ENCODE measurements at regions not wholly inside any gene's neighbourhood (a gene's known extent, or its start where the extent isn't known, plus 50 kb on each side); places are given as distances from the start of the nearest gene placed in this dataset.

DNA sequence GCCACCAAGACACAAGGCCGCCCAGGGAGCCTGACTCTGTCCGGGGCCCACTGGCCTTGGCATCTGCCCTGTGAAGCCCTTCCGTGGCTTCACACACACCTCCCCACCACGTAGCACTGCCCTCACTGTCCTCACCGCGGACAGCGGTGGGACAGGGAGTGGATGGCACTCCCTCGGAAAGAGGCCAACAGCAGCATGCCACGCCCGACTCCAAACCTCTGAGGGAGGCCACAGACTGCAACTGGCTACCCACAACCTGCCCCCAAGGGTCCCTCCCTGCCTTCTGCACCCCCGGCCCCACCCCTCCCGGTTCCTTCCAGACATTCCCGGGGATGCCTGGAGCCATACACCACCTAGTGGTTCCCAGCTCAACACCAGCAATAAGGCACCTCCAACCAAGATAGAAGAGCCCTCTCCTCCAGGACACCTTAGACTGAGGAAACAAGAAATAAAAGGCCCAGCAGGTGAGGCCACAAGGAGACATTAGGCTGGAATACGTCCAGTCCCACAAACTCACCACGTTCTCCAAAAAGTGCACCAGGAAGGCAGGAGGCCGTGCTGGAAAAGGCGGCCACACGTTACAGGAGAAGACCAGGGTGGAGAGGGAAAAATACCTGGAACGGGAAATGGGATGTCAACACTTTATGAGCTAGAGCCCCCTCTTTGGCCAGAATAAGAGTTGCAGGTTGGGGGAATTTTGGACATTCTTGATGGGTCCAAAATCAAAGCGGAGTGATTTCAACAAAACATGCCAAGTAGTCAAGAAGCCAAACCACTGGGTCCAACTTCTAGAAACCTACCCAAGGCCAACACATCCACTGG, 310.0 kb downstream of the SOX9 start:
- peak; percentile 42 for DNase-seq

DNA sequence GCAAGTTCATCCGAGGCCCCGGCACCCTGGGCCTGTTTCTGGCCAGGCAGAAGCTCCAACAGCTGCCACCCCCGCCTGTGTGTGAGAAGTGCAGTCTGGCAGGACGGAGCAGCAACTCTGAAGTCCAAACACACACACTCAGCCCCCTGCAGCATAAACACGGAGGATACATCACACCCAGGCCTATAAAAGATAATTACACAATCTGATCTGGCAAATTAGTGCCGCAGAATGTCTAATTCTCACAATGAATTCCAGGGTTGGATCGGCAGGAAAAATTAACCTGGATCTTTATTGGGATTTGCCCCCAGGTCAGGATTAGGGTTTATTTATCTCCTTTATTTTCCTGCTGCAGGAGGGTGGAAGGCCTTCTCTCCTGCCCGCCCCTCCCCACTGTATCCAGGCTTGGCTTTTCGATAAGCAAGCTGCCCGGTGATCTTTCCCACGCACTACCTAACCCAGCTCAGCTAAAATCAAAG, 311.4 kb downstream of the SOX9 start:
- no peak for DNase-seq

GRCh38 chr17:72432881-72433280, 312.1 kb downstream of the SOX9 start:
- DNase-seq = no peak

DNA sequence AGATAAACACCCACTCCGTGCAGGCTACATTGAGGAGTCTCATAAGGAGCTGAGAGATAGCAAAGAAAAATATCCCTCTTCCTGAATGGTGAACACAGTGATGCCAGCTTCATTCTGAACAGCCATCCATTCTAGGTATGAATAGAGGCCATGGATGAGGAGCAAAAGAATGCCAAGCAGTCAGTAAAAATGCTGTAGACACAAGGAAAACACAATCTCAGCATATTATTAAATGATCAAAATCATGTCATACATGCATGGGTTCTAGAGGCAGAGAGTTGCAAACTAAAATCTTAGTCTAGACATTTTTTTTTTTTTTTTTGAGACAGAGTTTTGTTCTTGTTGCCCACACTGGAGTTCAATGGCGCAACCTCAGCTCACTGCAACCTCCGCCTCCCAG, 313.0 kb downstream of the SOX9 start:
- DNase-seq = no peak

- DNase-seq = no peak
Observed at GRCh38 chr17:72434581-72434980, 313.8 kb downstream of the SOX9 start.

- DNase-seq = no peak
Observed at GRCh38 chr17:72434991-72435618, 314.3 kb downstream of the SOX9 start.

DNA sequence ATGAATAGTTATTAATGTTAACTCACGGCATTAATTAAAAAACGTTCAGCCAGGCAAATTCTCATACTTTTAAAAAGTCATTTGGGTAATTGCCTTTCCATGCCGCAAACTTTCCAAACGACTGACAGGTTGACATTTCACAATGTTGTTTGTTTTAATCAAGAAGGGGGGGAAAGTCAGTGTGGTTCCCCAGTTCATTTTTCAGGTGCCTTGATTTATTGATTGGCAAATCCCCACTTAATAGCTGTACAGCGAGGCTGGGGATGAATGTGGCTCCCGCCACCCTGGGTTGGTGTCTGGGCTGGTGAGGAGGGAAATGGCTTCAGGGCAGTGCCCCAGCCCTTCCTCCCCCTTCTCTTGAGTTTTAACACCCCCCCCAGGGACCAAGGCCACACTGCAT, 318.0 kb downstream of the SOX9 start:
- DNase-seq = no peak

DNA sequence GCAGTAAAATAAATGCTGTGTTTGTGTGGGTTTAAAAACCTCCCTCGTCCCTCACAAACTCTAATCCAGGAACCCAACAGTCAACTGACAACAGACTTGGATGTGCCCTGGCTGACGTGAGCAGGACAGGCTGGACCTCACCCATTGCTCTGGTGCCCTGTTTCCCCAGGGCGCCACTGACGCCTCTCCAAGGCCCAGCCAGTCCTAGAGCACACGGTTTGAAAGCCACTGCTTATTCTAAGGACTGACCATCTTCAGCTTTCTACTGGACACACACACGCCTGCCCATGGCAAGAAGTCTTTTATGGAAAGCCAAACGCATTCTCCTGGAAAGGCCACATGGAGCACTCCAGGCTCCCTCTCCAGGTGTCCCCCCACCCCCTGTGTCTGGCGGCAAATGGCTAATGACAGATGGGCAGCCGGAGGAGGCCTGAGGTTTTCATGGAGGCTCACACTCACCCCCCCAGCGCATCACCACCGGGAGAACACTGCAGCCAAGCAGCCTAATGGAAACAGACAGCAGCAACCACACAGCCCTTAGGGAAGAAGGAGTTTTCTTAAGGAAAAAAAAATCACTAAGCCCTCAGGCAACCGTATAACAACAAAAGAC, 319.2 kb downstream of the SOX9 start:
- no peak for DNase-seq

DNA sequence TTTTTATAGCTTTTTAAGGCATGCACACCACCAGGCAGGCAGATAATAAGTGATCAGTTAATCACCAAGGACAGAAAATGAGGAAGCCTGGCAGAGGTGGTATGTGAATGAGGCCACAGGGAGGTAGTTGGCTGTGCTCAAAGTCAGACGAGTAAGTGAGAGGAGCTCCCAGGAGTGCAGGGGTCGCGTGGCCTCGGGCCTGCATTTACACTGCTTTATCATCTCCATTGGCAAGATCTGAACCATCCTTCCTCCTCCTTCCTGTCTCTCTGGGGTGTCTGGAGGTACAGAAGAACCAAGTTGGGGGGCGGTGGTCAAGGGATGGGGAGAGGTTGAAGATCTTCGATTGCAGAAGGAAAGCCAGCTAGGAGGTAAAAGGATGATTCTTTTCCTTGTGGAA, 320.1 kb downstream of the SOX9 start:
- no peak for DNase-seq

GRCh38 chr17:72441909-72442308, 321.1 kb downstream of the SOX9 start:
- DNase-seq = no peak

GRCh38 chr17:72444517-72445054, 323.8 kb downstream of the SOX9 start:
- no peak for DNase-seq

DNA sequence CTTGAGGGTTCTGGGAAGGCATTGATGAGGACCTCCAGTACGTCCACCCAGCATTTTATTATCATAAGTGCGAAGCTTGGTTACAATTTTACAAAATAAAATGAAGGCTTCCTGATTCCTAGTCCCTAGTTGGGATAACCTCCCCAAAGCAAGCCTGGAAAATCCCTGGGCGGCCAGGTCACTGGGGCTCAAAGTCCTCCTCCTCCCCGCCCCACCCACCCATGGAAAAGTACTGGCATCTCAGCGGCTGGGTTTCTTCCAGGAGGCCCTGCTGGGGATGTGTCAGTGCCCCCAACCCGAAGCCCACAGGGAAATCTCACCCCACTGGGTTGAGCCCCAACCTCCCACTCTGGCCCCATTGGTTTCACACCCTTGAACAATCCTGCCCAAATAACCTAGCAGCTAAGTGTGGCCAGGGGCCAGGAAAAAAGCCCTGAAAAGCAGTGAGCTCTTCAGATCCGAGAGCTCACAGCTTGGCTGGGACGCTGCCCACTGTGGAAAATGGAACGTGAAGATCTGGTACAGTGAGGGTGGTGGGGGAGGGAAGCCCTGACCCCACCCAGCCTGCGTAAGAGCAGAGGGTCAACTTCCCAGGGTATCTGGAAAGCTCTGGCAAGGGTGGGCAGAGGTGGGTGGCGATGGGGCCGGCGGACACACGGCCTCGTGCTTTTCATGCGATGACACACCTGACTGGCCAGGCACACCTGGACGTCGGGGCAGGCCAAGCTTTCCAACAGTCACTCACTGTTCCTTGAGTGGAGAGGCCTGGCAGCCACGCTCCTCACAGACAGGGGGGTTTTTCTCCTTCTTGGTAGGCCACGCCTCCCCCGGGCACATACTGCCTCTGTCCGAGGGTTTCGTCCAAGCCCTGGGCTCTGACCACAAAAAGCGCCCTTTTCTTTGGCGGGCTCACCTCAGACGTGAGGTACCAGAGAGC, 324.5 kb downstream of the SOX9 start:
- no peak for DNase-seq

DNA sequence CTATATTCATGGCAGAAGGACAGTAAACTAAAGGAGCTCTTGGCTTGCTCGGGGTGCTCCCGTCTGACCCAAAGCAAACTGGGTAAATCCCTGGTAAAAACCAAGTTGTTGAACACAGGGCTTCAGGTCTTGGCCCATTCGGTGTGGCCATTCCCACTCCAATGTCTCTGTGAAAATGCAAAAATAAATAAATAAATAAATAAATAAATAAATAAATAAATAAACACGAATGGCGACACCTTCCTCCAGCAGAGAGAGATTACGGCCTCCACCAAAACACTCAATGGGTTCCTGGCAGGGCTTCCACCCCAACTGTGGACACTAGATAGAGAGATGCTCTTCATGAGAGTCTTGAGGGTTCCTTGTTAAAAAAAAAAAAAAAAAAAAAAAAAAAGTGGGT, 325.3 kb downstream of the SOX9 start:
- DNase-seq = no peak

- no peak for DNase-seq
Observed at GRCh38 chr17:72446525-72447250, 325.9 kb downstream of the SOX9 start.

GRCh38 chr17:72447251-72447640, 326.4 kb downstream of the SOX9 start:
- no peak for DNase-seq

DNA sequence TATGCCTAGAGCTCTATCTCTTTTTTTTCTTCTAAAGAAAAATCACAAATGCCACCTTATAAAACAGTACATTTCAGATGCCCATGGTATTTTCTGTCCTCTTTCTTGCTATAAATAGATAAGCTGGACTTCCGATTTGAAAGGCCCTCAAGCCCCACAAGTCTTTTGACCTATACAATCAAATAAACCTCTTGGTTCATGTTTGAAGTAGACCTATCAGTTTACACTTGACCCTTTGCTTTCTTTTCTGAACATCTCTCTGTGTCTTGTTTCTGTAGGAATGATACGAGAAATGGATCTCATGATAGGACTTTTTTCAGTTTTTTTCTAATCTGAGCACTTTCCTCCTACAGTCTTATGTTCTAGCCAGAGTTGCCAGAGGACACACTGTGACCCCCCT, 327.2 kb downstream of the SOX9 start:
- no peak for DNase-seq

- no peak for DNase-seq
Observed at GRCh38 chr17:72452286-72453173, 331.7 kb downstream of the SOX9 start.

DNA sequence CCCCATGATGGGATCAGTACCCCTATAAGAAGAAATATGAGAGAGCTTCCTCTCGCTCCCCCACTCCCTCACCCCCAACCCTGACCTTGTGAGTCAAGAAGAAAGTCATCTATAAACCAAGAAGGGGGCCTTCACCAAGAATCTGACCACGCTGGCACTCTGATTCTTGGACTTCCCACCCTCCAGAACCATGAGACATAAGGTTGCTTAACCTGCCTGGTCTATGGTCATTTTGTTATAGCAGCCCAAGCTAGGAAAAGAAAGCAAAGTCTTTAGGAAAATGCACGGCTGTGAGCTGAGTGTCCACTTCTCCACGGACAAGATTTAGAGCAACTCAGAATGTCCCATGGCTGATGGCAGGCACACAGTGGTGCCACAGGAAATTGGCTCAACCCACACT, 333.5 kb downstream of the SOX9 start:
- no peak for DNase-seq

DNA sequence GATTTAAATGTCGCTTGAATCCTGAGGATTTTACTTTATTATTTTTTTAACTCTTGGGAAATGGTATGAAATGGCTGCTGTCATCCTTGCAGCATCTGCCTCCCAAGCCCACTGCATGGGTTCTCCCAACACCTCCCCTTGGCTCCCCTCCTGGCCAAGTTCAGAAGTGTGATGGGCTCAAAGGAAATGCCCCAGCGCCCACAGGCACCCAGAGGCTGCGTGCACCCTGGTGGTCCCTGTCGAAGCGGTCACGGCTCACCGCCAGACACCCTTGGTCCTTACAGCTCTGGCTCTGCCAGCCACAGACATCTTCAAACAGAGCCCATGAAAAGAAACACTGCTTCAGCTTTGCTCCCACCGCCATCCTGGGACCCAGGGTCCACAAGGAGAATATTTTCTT, 334.7 kb downstream of the SOX9 start:
- DNase-seq = no peak

DNA sequence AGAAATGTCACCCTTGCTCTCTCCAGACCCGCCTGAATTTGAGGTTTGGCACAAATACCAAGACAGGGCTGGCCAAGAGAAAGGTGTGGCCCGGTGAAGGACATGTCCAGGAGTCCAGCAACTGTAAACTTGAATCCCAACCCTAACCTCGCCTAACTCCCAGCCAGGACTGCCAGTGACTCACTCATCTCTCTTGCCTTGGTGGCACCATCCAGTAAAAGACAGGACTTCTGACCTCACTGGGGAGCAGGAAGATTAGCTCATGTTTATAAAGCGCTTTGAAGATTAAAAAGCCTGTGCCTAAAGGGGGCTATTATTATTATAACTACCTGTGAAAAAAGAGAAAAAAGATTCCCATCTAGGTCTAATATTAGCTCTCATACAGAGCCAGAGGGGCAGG, 335.3 kb downstream of the SOX9 start:
- DNase-seq = no peak

- DNase-seq = no peak
Observed at GRCh38 chr17:72457712-72458111, 336.9 kb downstream of the SOX9 start.
